ENCODE measurements at regions not wholly inside any gene's neighbourhood (a gene's known extent, or its start where the extent isn't known, plus 50 kb on each side); places are given as distances from the start of the nearest gene placed in this dataset.

DNA sequence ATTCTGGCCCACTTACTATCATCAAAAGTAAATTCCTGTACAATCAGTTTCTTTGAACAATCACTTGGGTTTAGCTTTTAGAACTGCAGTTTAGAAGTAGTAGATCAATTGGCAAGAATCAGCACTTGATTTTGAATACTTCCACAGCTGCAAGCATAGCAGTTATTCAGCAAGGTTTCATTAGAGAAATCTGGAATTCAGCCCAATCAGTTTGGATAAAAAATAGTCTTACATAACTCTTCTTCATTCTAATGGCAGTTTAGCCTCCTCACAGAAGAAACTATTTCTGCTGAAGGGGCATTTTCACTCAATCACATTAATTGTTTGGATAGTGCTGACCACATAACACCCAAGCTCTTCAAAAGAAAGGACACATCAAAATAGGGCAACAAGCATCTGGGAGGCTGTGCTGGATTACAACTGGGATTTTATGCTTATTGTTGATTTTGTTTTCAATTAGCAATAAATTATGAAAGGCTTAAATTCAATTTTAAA is 336.2 kb upstream of the PDE4D start:
- H3K36me3 ChIP-seq (ENCODE audit: control insufficient read depth in 2 of 2, insufficient read depth in 2 of 2, low read length in 2 of 2): no peaks in the 10 kb centered on the region
- no peak overlapping the region for H3K27ac ChIP-seq (ENCODE audit: low read depth in 2 of 2, low read length in 2 of 2)
- no peak overlapping the region for H3K9ac ChIP-seq (ENCODE audit: low read depth in 1 of 2, low read length in 2 of 2)
- H3K9me3 ChIP-seq (ENCODE audit: control insufficient read depth in 2 of 2, low read length in 2 of 2): no peaks in the 10 kb centered on the region
- H3K27me3 ChIP-seq (ENCODE audit: control insufficient read depth in 2 of 2, insufficient read depth in 2 of 2, low read length in 2 of 2): no peaks in the 10 kb centered on the region
- no peak overlapping the region for H3K4me3 ChIP-seq (ENCODE audit: low read length in 2 of 2)
- H3K4me1 ChIP-seq (ENCODE audit: control insufficient read depth in 2 of 2, insufficient read depth in 2 of 2, low read length in 2 of 2): no peaks in the 10 kb centered on the region

DNA sequence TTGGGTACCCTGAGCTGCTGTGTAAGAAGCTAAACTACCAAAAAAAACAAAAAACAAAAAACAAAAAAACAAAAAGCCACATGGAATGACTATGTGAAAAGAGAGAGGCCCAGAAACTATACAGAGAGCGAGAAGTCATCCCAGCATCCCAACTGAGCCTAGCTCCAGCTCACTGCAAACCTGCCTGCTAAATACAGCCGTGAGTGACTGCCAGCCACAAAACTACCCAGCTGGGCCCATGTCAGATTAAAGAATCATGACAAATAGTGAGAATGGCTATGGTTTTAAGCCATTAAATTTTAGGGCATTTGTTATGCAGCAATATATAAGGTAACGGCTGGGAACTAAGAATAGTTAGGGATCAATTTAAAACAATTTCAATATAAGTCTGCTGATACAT is 335.1 kb upstream of the PDE4D start:
- H3K27ac ChIP-seq (ENCODE audit: low read depth in 2 of 2, low read length in 2 of 2): no peak overlapping the region
- no peak overlapping the region for H3K9ac ChIP-seq (ENCODE audit: low read depth in 1 of 2, low read length in 2 of 2)
- H3K4me3 ChIP-seq (ENCODE audit: low read length in 2 of 2): no peak overlapping the region
- H3K4me1 ChIP-seq (ENCODE audit: control insufficient read depth in 2 of 2, insufficient read depth in 2 of 2, low read length in 2 of 2): no peaks in the 10 kb centered on the region
- H3K36me3 ChIP-seq (ENCODE audit: control insufficient read depth in 2 of 2, insufficient read depth in 2 of 2, low read length in 2 of 2): no peaks in the 10 kb centered on the region
- H3K27me3 ChIP-seq (ENCODE audit: control insufficient read depth in 2 of 2, insufficient read depth in 2 of 2, low read length in 2 of 2): no peaks in the 10 kb centered on the region
- no peaks in the 10 kb centered on the region for H3K9me3 ChIP-seq (ENCODE audit: control insufficient read depth in 2 of 2, low read length in 2 of 2)

DNA sequence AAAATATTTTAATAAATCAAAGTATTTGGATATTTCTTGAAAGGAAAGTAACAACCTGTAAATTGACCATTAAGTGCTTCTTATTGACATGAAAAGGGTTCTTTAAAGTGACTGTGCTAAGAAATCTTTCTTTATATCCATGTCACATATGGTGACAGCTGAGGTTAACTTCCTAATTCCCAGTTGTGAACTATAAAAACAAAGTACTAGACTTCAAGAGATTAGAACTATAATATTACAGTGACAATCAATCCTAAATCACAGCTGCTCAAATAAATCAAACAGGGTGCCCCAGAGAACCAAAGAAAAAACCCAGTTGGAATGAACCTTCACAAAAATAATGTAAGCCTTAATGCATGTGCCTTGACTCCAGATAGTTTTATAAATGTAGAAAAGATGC is 332.6 kb upstream of the PDE4D start:
- H3K4me1 ChIP-seq (ENCODE audit: control insufficient read depth in 2 of 2, insufficient read depth in 2 of 2, low read length in 2 of 2): no peaks in the 10 kb centered on the region
- no peak overlapping the region for H3K27ac ChIP-seq (ENCODE audit: low read depth in 2 of 2, low read length in 2 of 2)
- no peaks in the 10 kb centered on the region for H3K36me3 ChIP-seq (ENCODE audit: control insufficient read depth in 2 of 2, insufficient read depth in 2 of 2, low read length in 2 of 2)
- H3K27me3 ChIP-seq (ENCODE audit: control insufficient read depth in 2 of 2, insufficient read depth in 2 of 2, low read length in 2 of 2): no peaks in the 10 kb centered on the region
- H3K9me3 ChIP-seq (ENCODE audit: control insufficient read depth in 2 of 2, low read length in 2 of 2): no peaks in the 10 kb centered on the region
- no peak overlapping the region for H3K9ac ChIP-seq (ENCODE audit: low read depth in 1 of 2, low read length in 2 of 2)
- H3K4me3 ChIP-seq (ENCODE audit: low read length in 2 of 2): no peak overlapping the region

DNA sequence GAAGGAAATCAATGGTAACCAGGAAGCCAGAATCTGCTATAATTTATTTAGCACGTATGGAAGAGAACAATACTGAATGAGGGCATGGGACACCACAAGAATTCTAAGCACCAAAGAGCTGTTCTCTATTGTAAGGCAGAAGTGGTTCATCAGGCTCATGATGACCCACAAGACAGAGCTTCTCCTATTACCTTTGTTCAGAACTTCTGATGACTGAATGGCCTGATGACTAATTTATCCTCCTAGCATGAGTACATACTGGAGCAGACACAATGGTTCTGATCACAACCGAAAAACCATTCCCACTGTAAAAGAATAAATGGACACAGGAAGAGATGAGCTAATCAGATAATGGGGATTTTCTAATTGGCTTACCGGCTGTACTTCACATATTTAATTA is 329.8 kb upstream of the PDE4D start:
- H3K27ac ChIP-seq (ENCODE audit: low read depth in 2 of 2, low read length in 2 of 2): no peak overlapping the region
- no peak overlapping the region for H3K9ac ChIP-seq (ENCODE audit: low read depth in 1 of 2, low read length in 2 of 2)
- H3K4me1 ChIP-seq (ENCODE audit: control insufficient read depth in 2 of 2, insufficient read depth in 2 of 2, low read length in 2 of 2): no peaks in the 10 kb centered on the region
- H3K4me3 ChIP-seq (ENCODE audit: low read length in 2 of 2): no peak overlapping the region
- no peaks in the 10 kb centered on the region for H3K27me3 ChIP-seq (ENCODE audit: control insufficient read depth in 2 of 2, insufficient read depth in 2 of 2, low read length in 2 of 2)
- H3K36me3 ChIP-seq (ENCODE audit: control insufficient read depth in 2 of 2, insufficient read depth in 2 of 2, low read length in 2 of 2): no peaks in the 10 kb centered on the region
- no peaks in the 10 kb centered on the region for H3K9me3 ChIP-seq (ENCODE audit: control insufficient read depth in 2 of 2, low read length in 2 of 2)

DNA sequence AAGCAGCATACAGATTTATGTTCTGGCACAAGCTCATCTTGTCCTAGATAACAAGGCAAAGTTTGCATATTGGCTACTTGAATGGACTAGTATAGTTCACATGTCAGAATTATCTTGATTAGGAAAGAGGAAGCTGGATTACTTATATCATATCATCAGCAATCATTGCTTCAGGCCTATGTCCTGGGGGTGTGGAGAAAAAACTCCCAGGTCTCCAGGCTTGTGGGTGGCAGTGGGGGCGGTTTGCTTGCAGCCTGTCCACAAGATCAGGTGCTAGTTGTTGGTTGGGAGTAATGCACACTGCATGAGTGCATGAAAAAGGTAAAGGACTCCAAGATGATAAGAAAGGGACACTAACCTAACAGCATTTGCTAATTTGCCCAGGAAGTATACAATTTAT is 326.4 kb upstream of the PDE4D start:
- Histone ChIP-seq H3K4me3 (ENCODE audit: low read length in 2 of 2) (no peak overlapping the region), H3K36me3 (ENCODE audit: control insufficient read depth in 2 of 2, insufficient read depth in 2 of 2, low read length in 2 of 2) (no peaks in the 10 kb centered on the region), H3K9me3 (ENCODE audit: control insufficient read depth in 2 of 2, low read length in 2 of 2) (no peaks in the 10 kb centered on the region), H3K4me1 (ENCODE audit: control insufficient read depth in 2 of 2, insufficient read depth in 2 of 2, low read length in 2 of 2) (no peaks in the 10 kb centered on the region), H3K9ac (ENCODE audit: low read depth in 1 of 2, low read length in 2 of 2) (no peak overlapping the region), H3K27ac (ENCODE audit: low read depth in 2 of 2, low read length in 2 of 2) (no peak overlapping the region), H3K27me3 (ENCODE audit: control insufficient read depth in 2 of 2, insufficient read depth in 2 of 2, low read length in 2 of 2) (no peaks in the 10 kb centered on the region)

DNA sequence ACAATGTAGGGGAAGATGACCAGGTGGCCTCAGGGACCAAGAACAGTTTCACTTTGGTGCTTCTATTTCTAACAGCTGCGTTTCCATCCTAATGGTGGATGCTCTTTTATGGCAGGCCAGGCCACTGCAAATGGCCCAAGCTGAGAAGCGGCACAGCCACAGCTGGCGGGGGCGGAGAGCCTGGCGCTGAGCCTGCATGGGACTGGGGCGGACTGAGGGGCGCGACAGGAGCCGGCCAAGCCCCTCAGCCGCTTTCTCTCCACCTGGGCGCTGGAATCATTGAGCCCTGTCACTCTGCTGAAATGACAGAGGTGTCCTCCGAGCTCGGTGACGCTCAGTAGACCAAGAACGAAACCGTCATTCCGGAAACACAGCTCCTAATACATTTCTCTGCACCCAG is 317.3 kb upstream of the PDE4D start:
- Histone ChIP-seq H3K27ac (ENCODE audit: low read depth in 2 of 2, low read length in 2 of 2) (no peak overlapping the region), H3K4me3 (ENCODE audit: low read length in 2 of 2) (no peak overlapping the region)

DNA sequence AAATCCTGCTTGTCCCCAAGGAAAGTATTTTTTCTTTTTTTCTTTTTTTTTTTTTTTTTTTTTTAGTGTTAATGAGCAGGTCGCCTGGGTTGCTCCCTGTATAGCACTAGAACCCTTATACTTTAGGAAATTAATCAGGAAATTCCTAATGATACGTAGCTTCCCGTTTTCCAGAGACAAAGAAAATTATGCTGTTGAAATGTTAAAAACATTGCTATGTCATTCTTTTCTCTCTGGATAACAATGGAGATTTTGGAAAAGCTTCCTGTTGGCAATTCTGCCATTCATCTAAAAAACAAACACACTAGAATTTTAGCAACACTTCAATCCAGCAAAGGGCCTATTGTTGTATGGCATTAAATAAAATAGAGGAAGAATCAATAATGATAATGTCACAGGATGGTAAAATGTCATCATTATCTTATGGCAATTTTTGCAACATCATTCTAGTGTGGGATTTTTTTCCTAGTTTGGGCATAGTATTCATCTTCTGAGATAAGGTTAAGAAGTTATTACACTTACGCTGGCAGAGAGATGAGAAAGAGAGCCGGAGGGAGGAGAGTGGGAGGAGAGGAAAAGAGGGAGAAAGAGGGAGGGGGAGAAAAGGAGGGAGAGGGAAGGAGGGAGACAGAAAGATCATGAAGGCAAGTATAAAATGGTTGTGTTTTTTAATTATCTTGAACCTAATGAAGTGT is 315.8 kb upstream of the PDE4D start:
- Histone ChIP-seq H3K9ac (ENCODE audit: low read depth in 1 of 2, low read length in 2 of 2) (no peak overlapping the region), H3K4me1 (ENCODE audit: control insufficient read depth in 2 of 2, insufficient read depth in 2 of 2, low read length in 2 of 2) (no peaks in the 10 kb centered on the region), H3K27ac (ENCODE audit: low read depth in 2 of 2, low read length in 2 of 2) (no peak overlapping the region), H3K9me3 (ENCODE audit: control insufficient read depth in 2 of 2, low read length in 2 of 2) (no peaks in the 10 kb centered on the region), H3K4me3 (ENCODE audit: low read length in 2 of 2) (no peak overlapping the region), H3K36me3 (ENCODE audit: control insufficient read depth in 2 of 2, insufficient read depth in 2 of 2, low read length in 2 of 2) (no peaks in the 10 kb centered on the region), H3K27me3 (ENCODE audit: control insufficient read depth in 2 of 2, insufficient read depth in 2 of 2, low read length in 2 of 2) (no peaks in the 10 kb centered on the region)

More for the DNA sequence above, 317.3 kb upstream of the PDE4D start:
- H3K36me3 ChIP-seq (ENCODE audit: control insufficient read depth in 2 of 2, insufficient read depth in 2 of 2, low read length in 2 of 2): no peaks in the 10 kb centered on the region
- no peak overlapping the region for H3K9ac ChIP-seq (ENCODE audit: low read depth in 1 of 2, low read length in 2 of 2)
- H3K4me1 ChIP-seq (ENCODE audit: control insufficient read depth in 2 of 2, insufficient read depth in 2 of 2, low read length in 2 of 2): no peaks in the 10 kb centered on the region
- no peaks in the 10 kb centered on the region for H3K9me3 ChIP-seq (ENCODE audit: control insufficient read depth in 2 of 2, low read length in 2 of 2)
- H3K27me3 ChIP-seq (ENCODE audit: control insufficient read depth in 2 of 2, insufficient read depth in 2 of 2, low read length in 2 of 2): no peaks in the 10 kb centered on the region

DNA sequence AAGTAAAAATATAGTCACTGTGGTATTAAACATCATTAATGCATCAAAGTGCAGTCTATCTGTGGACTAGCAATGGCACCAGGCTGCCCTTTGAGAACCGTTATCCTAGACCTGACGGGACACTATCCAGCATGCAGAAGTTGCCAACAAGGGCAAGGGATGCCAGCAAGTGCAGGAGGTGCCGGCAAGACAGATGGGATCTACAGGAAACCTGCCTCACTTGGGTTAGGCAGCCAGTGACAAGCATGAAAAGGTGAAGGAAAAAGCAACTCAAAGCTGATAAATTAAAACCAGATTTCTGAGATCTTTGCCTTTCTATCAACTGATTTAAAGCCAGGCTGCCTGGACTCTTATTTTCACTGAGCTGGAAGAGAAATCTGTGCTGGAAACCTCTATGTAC is 315.2 kb upstream of the PDE4D start:
- Histone ChIP-seq H3K36me3 (ENCODE audit: control insufficient read depth in 2 of 2, insufficient read depth in 2 of 2, low read length in 2 of 2) (no peaks in the 10 kb centered on the region), H3K4me1 (ENCODE audit: control insufficient read depth in 2 of 2, insufficient read depth in 2 of 2, low read length in 2 of 2) (no peaks in the 10 kb centered on the region), H3K9me3 (ENCODE audit: control insufficient read depth in 2 of 2, low read length in 2 of 2) (no peaks in the 10 kb centered on the region), H3K9ac (ENCODE audit: low read depth in 1 of 2, low read length in 2 of 2) (no peak overlapping the region), H3K27ac (ENCODE audit: low read depth in 2 of 2, low read length in 2 of 2) (no peak overlapping the region), H3K4me3 (ENCODE audit: low read length in 2 of 2) (no peak overlapping the region), H3K27me3 (ENCODE audit: control insufficient read depth in 2 of 2, insufficient read depth in 2 of 2, low read length in 2 of 2) (no peaks in the 10 kb centered on the region)

DNA sequence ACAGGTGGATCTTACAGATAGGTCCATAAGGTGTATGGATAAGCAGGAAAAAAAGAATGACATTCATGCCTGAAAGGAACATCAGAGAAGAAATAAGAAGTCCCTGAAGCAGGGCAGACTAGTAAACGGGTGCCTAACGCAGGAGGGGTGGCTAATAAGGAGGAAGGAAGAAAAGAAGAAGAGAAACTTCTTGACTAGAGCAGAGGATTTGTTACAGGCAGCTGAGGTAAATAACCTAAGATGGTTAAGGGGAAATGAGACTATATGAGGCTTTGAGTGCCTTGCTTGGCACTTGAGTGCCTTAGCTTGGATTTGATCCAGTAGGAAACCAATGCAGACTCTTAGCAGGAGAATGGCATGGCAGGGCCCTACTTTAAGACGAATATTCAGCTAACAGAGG is 313.5 kb upstream of the PDE4D start:
- H3K27me3 ChIP-seq (ENCODE audit: control insufficient read depth in 2 of 2, insufficient read depth in 2 of 2, low read length in 2 of 2): no peaks in the 10 kb centered on the region
- no peak overlapping the region for H3K4me3 ChIP-seq (ENCODE audit: low read length in 2 of 2)
- H3K4me1 ChIP-seq (ENCODE audit: control insufficient read depth in 2 of 2, insufficient read depth in 2 of 2, low read length in 2 of 2): no peaks in the 10 kb centered on the region
- H3K9me3 ChIP-seq (ENCODE audit: control insufficient read depth in 2 of 2, low read length in 2 of 2): no peaks in the 10 kb centered on the region
- H3K36me3 ChIP-seq (ENCODE audit: control insufficient read depth in 2 of 2, insufficient read depth in 2 of 2, low read length in 2 of 2): no peaks in the 10 kb centered on the region
- no peak overlapping the region for H3K27ac ChIP-seq (ENCODE audit: low read depth in 2 of 2, low read length in 2 of 2)
- no peak overlapping the region for H3K9ac ChIP-seq (ENCODE audit: low read depth in 1 of 2, low read length in 2 of 2)

DNA sequence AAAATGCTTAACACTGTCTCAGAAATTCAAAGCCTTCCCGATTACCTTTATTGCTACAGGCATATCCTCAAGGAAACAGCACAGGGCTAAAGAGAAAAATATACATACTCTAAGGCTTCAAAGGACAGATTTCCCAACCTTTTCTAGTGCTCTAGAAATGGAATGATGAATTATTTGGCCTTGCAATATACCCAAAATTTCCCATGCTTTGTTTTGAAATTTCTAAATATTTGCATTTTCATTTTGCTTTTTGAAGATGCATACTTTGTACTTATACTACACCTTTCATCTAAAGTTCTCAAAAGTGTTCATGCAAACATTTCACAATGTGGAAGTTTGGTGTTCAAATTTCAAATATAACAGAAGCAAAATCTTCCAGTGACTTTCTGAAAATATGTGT is 312.7 kb upstream of the PDE4D start:
- H3K27ac ChIP-seq (ENCODE audit: low read depth in 2 of 2, low read length in 2 of 2): no peak overlapping the region
- H3K4me3 ChIP-seq (ENCODE audit: low read length in 2 of 2): no peak overlapping the region
- no peaks in the 10 kb centered on the region for H3K4me1 ChIP-seq (ENCODE audit: control insufficient read depth in 2 of 2, insufficient read depth in 2 of 2, low read length in 2 of 2)
- H3K9ac ChIP-seq (ENCODE audit: low read depth in 1 of 2, low read length in 2 of 2): no peak overlapping the region
- no peaks in the 10 kb centered on the region for H3K9me3 ChIP-seq (ENCODE audit: control insufficient read depth in 2 of 2, low read length in 2 of 2)
- no peaks in the 10 kb centered on the region for H3K36me3 ChIP-seq (ENCODE audit: control insufficient read depth in 2 of 2, insufficient read depth in 2 of 2, low read length in 2 of 2)
- H3K27me3 ChIP-seq (ENCODE audit: control insufficient read depth in 2 of 2, insufficient read depth in 2 of 2, low read length in 2 of 2): no peaks in the 10 kb centered on the region

DNA sequence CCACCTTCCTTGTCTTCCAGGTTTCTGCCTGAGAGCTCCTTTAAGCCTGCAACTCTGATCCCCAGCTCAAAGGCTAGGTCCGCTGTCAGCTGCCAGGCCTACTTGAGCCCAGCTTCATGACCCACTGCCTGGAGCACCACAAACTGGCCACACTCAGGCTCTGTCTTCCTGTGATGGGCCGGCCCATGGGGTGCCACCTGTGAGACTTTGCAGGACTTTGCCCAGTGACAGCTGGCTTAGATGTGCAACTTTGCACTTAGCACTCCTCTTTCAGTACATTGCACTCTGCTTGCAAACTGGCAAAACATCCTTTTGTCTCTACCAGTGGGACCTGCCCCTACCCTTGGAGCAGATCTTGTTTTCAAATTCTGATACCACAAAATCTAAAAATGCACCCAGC is 311.5 kb upstream of the PDE4D start:
- Histone ChIP-seq H3K9me3 (ENCODE audit: control insufficient read depth in 2 of 2, low read length in 2 of 2) (no peaks in the 10 kb centered on the region), H3K27ac (ENCODE audit: low read depth in 2 of 2, low read length in 2 of 2) (no peak overlapping the region)

More for the DNA sequence above, 311.5 kb upstream of the PDE4D start:
- H3K27me3 ChIP-seq (ENCODE audit: control insufficient read depth in 2 of 2, insufficient read depth in 2 of 2, low read length in 2 of 2): no peaks in the 10 kb centered on the region
- no peak overlapping the region for H3K4me3 ChIP-seq (ENCODE audit: low read length in 2 of 2)
- H3K4me1 ChIP-seq (ENCODE audit: control insufficient read depth in 2 of 2, insufficient read depth in 2 of 2, low read length in 2 of 2): no peaks in the 10 kb centered on the region
- H3K36me3 ChIP-seq (ENCODE audit: control insufficient read depth in 2 of 2, insufficient read depth in 2 of 2, low read length in 2 of 2): no peaks in the 10 kb centered on the region
- H3K9ac ChIP-seq (ENCODE audit: low read depth in 1 of 2, low read length in 2 of 2): no peak overlapping the region
